ENCODE measurements at regions not wholly inside any gene's neighbourhood (a gene's known extent, or its start where the extent isn't known, plus 50 kb on each side); places are given as distances from the start of the nearest gene placed in this dataset.

DNA sequence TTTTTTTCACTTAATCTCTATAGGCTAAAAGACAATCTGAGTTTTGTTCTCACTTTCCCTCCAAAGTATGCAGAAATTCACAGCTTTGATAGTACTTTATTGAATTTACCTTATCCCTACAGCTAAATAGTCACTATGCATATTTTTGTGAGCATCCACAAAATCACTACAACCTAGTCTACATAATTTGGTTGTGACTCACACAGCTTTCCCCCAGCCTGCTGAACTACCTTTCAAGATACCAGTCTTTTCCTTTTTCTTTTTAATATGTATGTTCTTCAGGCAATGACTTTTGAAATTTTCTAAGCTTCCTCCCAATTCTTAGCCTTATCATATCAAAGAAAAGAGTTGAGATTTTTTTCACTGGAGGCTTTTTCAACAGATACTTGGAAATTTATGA lies 347.3 kb upstream of the CDH6 start:
- TF ChIP-seq BACH2 (CRISPR knock-in tag; IDR thresholded peaks at IDR 0.05; ENCODE audit: borderline replicate concordance) (no peak), OSR1 (CRISPR knock-in tag; IDR thresholded peaks at IDR 0.05) (no peak), ZFP3 (CRISPR knock-in tag; IDR thresholded peaks at IDR 0.05) (no peak)
- TF ChIP-seq, protein P1, sequence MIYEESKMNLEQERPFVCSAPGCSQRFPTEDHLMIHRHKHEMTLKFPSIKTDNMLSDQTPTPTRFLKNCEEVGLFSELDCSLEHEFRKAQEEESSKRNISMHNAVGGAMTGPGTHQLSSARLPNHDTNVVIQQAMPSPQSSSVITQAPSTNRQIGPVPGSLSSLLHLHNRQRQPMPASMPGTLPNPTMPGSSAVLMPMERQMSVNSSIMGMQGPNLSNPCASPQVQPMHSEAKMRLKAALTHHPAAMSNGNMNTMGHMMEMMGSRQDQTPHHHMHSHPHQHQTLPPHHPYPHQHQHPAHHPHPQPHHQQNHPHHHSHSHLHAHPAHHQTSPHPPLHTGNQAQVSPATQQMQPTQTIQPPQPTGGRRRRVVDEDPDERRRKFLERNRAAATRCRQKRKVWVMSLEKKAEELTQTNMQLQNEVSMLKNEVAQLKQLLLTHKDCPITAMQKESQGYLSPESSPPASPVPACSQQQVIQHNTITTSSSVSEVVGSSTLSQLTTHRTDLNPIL (CRISPR knock-in tag; IDR thresholded peaks at IDR 0.05; ENCODE audit: low read depth) = no peak

Data from SK-N-SH treated with all-trans-retinoic acid at 6 μM for 48 hours (cell line).